ENCODE measurements at regions not wholly inside any gene's neighbourhood (a gene's known extent, or its start where the extent isn't known, plus 50 kb on each side); places are given as distances from the start of the nearest gene placed in this dataset.

GRCh38 chr13:72316716-72317115 lies 410.7 kb downstream of the MZT1 start:
- WGBS (ENCODE audit: insufficient coverage, insufficient read length): no CpG with 5 or more reads among the region's 5 CpGs
- Histone ChIP-seq H3K36me3 (ENCODE audit: control insufficient read depth, insufficient read depth, low read length) (no peaks in the 10 kb centered on the region), H3K9me3 (ENCODE audit: control insufficient read depth, insufficient read depth, low read length) (no peaks in the 10 kb centered on the region), H3K4me1 (ENCODE audit: control insufficient read depth, insufficient read depth, low read length) (no peaks in the 10 kb centered on the region), H3K4me3 (ENCODE audit: low read length) (no peak overlapping the region), H3K27me3 (ENCODE audit: control insufficient read depth, insufficient read depth, low read length) (no peaks in the 10 kb centered on the region), H3K27ac (ENCODE audit: low read length) (no peak overlapping the region)
- DNase-seq (ENCODE audit: low read depth, low spot score): no peak

- H3K36me3 ChIP-seq (ENCODE audit: control insufficient read depth, insufficient read depth, low read length): no peaks in the 10 kb centered on the region
- H3K27me3 ChIP-seq (ENCODE audit: control insufficient read depth, insufficient read depth, low read length): no peaks in the 10 kb centered on the region
- H3K9me3 ChIP-seq (ENCODE audit: control insufficient read depth, insufficient read depth, low read length): no peaks in the 10 kb centered on the region
- no peak overlapping the region for H3K27ac ChIP-seq (ENCODE audit: low read length)
- H3K4me3 ChIP-seq (ENCODE audit: low read length): no peak overlapping the region
- WGBS (ENCODE audit: insufficient coverage, insufficient read length): no CpG with 5 or more reads among the region's 3 CpGs
- DNase-seq (ENCODE audit: low read depth, low spot score): no peak
- H3K4me1 ChIP-seq (ENCODE audit: control insufficient read depth, insufficient read depth, low read length): no peaks in the 10 kb centered on the region
Measured at GRCh38 chr13:72315312-72315711, 412.1 kb downstream of the MZT1 start.

GRCh38 chr13:72314210-72314609 lies 413.2 kb downstream of the MZT1 start:
- no peaks in the 10 kb centered on the region for H3K36me3 ChIP-seq (ENCODE audit: control insufficient read depth, insufficient read depth, low read length)

GRCh38 chr13:72313546-72313945 lies 413.9 kb downstream of the MZT1 start:
- Histone ChIP-seq H3K27ac (ENCODE audit: low read length) (no peak overlapping the region), H3K27me3 (ENCODE audit: control insufficient read depth, insufficient read depth, low read length) (no peaks in the 10 kb centered on the region), H3K9me3 (ENCODE audit: control insufficient read depth, insufficient read depth, low read length) (no peaks in the 10 kb centered on the region), H3K36me3 (ENCODE audit: control insufficient read depth, insufficient read depth, low read length) (no peaks in the 10 kb centered on the region), H3K4me3 (ENCODE audit: low read length) (no peak overlapping the region), H3K4me1 (ENCODE audit: control insufficient read depth, insufficient read depth, low read length) (no peaks in the 10 kb centered on the region)
- DNase-seq (ENCODE audit: low read depth, low spot score): no peak
- no CpG with 5 or more reads among the region's 7 CpGs for WGBS (ENCODE audit: insufficient coverage, insufficient read length)

More at GRCh38 chr13:72314210-72314609, 413.2 kb downstream of the MZT1 start:
- no peaks in the 10 kb centered on the region for H3K27me3 ChIP-seq (ENCODE audit: control insufficient read depth, insufficient read depth, low read length)
- no peaks in the 10 kb centered on the region for H3K4me1 ChIP-seq (ENCODE audit: control insufficient read depth, insufficient read depth, low read length)
- no peak overlapping the region for H3K27ac ChIP-seq (ENCODE audit: low read length)
- DNase-seq (ENCODE audit: low read depth, low spot score): no peak
- WGBS (ENCODE audit: insufficient coverage, insufficient read length): no CpG with 5 or more reads among the region's 2 CpGs
- H3K9me3 ChIP-seq (ENCODE audit: control insufficient read depth, insufficient read depth, low read length): no peaks in the 10 kb centered on the region
- no peak overlapping the region for H3K4me3 ChIP-seq (ENCODE audit: low read length)

GRCh38 chr13:72303941-72304746 lies 423.3 kb downstream of the MZT1 start:
- Histone ChIP-seq H3K4me1 (ENCODE audit: control insufficient read depth, insufficient read depth, low read length) (no peaks in the 10 kb centered on the region), H3K36me3 (ENCODE audit: control insufficient read depth, insufficient read depth, low read length) (no peaks in the 10 kb centered on the region), H3K27me3 (ENCODE audit: control insufficient read depth, insufficient read depth, low read length) (no peaks in the 10 kb centered on the region), H3K27ac (ENCODE audit: low read length) (no peak overlapping the region), H3K4me3 (ENCODE audit: low read length) (no peak overlapping the region), H3K9me3 (ENCODE audit: control insufficient read depth, insufficient read depth, low read length) (no peaks in the 10 kb centered on the region)
- no CpG with 5 or more reads among the region's 7 CpGs for WGBS (ENCODE audit: insufficient coverage, insufficient read length)
- no peak for DNase-seq (ENCODE audit: low read depth, low spot score)

- WGBS (ENCODE audit: insufficient coverage, insufficient read length): no CpG with 5 or more reads among the region's 3 CpGs
- no peak overlapping the region for H3K4me3 ChIP-seq (ENCODE audit: low read length)
- no peaks in the 10 kb centered on the region for H3K4me1 ChIP-seq (ENCODE audit: control insufficient read depth, insufficient read depth, low read length)
- H3K27ac ChIP-seq (ENCODE audit: low read length): no peak overlapping the region
- no peak for DNase-seq (ENCODE audit: low read depth, low spot score)
- no peaks in the 10 kb centered on the region for H3K9me3 ChIP-seq (ENCODE audit: control insufficient read depth, insufficient read depth, low read length)
- H3K27me3 ChIP-seq (ENCODE audit: control insufficient read depth, insufficient read depth, low read length): no peaks in the 10 kb centered on the region
- no peaks in the 10 kb centered on the region for H3K36me3 ChIP-seq (ENCODE audit: control insufficient read depth, insufficient read depth, low read length)
Measured at GRCh38 chr13:72296246-72296645, 429.2 kb upstream of the DACH1 start.

GRCh38 chr13:72295153-72295552 lies 428.1 kb upstream of the DACH1 start:
- no peaks in the 10 kb centered on the region for H3K4me1 ChIP-seq (ENCODE audit: control insufficient read depth, insufficient read depth, low read length)
- no peaks in the 10 kb centered on the region for H3K27me3 ChIP-seq (ENCODE audit: control insufficient read depth, insufficient read depth, low read length)
- H3K27ac ChIP-seq (ENCODE audit: low read length): no peak overlapping the region
- WGBS (ENCODE audit: insufficient coverage, insufficient read length): no CpG with 5 or more reads among the region's 2 CpGs
- no peak overlapping the region for H3K4me3 ChIP-seq (ENCODE audit: low read length)
- DNase-seq (ENCODE audit: low read depth, low spot score): no peak
- no peaks in the 10 kb centered on the region for H3K9me3 ChIP-seq (ENCODE audit: control insufficient read depth, insufficient read depth, low read length)
- no peaks in the 10 kb centered on the region for H3K36me3 ChIP-seq (ENCODE audit: control insufficient read depth, insufficient read depth, low read length)

- no peak for DNase-seq (ENCODE audit: low read depth, low spot score)
Measured at GRCh38 chr13:72293206-72293605, 426.2 kb upstream of the DACH1 start.

GRCh38 chr13:72290962-72291681 lies 424.1 kb upstream of the DACH1 start:
- Histone ChIP-seq H3K9me3 (ENCODE audit: control insufficient read depth, insufficient read depth, low read length) (no peaks in the 10 kb centered on the region), H3K27ac (ENCODE audit: low read length) (no peak overlapping the region), H3K36me3 (ENCODE audit: control insufficient read depth, insufficient read depth, low read length) (no peaks in the 10 kb centered on the region), H3K4me3 (ENCODE audit: low read length) (no peak overlapping the region), H3K27me3 (ENCODE audit: control insufficient read depth, insufficient read depth, low read length) (no peaks in the 10 kb centered on the region), H3K4me1 (ENCODE audit: control insufficient read depth, insufficient read depth, low read length) (no peaks in the 10 kb centered on the region)
- peak; percentile 7 for DNase-seq (ENCODE audit: low read depth, low spot score)

More at GRCh38 chr13:72293206-72293605, 426.2 kb upstream of the DACH1 start:
- Histone ChIP-seq H3K27ac (ENCODE audit: low read length) (no peak overlapping the region), H3K36me3 (ENCODE audit: control insufficient read depth, insufficient read depth, low read length) (no peaks in the 10 kb centered on the region), H3K27me3 (ENCODE audit: control insufficient read depth, insufficient read depth, low read length) (no peaks in the 10 kb centered on the region), H3K4me1 (ENCODE audit: control insufficient read depth, insufficient read depth, low read length) (no peaks in the 10 kb centered on the region), H3K4me3 (ENCODE audit: low read length) (no peak overlapping the region), H3K9me3 (ENCODE audit: control insufficient read depth, insufficient read depth, low read length) (no peaks in the 10 kb centered on the region)
- WGBS (ENCODE audit: insufficient coverage, insufficient read length): no CpG with 5 or more reads among the region's 1 CpG

GRCh38 chr13:72286421-72286820 lies 419.4 kb upstream of the DACH1 start:
- no peak for DNase-seq (ENCODE audit: low read depth, low spot score)
- Histone ChIP-seq H3K4me3 (ENCODE audit: low read length) (no peak overlapping the region), H3K4me1 (ENCODE audit: control insufficient read depth, insufficient read depth, low read length) (no peaks in the 10 kb centered on the region), H3K36me3 (ENCODE audit: control insufficient read depth, insufficient read depth, low read length) (no peaks in the 10 kb centered on the region), H3K9me3 (ENCODE audit: control insufficient read depth, insufficient read depth, low read length) (no peaks in the 10 kb centered on the region), H3K27ac (ENCODE audit: low read length) (no peak overlapping the region), H3K27me3 (ENCODE audit: control insufficient read depth, insufficient read depth, low read length) (no peaks in the 10 kb centered on the region)

- H3K4me1 ChIP-seq (ENCODE audit: control insufficient read depth, insufficient read depth, low read length): no peaks in the 10 kb centered on the region
- no peaks in the 10 kb centered on the region for H3K9me3 ChIP-seq (ENCODE audit: control insufficient read depth, insufficient read depth, low read length)
- WGBS (ENCODE audit: insufficient coverage, insufficient read length): no CpG with 5 or more reads among the region's 2 CpGs
- no peak overlapping the region for H3K4me3 ChIP-seq (ENCODE audit: low read length)
- H3K27ac ChIP-seq (ENCODE audit: low read length): no peak overlapping the region
- H3K36me3 ChIP-seq (ENCODE audit: control insufficient read depth, insufficient read depth, low read length): no peaks in the 10 kb centered on the region
- no peak for DNase-seq (ENCODE audit: low read depth, low spot score)
- H3K27me3 ChIP-seq (ENCODE audit: control insufficient read depth, insufficient read depth, low read length): no peaks in the 10 kb centered on the region
Measured at GRCh38 chr13:72284791-72285190, 417.8 kb upstream of the DACH1 start.
